Neuronal stem cell (in vitro differentiated cells): ENCODE measurements at regions not wholly inside any gene's neighbourhood (a gene's known extent, or its start where the extent isn't known, plus 50 kb on each side); places are given as distances from the start of the nearest gene placed in this dataset.

Source experiments
- DNase-seq: peaks from one replicate; pipeline ENCODE4 v3.0.0-alpha.2; 2013; ENCODE audit warnings: low spot score
- H2AFZ ChIP-seq: one replicate; pipeline ENCODE4 v1.6.1; 2013; ENCODE audit warnings: mild to moderate bottlenecking, low read length, inconsistent platforms
- H2AK5ac ChIP-seq: 2 replicates; pipeline ENCODE4 v1.6.1; 2013; ENCODE audit warnings: low read depth, mild to moderate bottlenecking, inconsistent platforms, low read length, moderate library complexity, mixed read lengths
- H2BK120ac ChIP-seq: 2 replicates; pipeline ENCODE4 v1.6.1; 2013; ENCODE audit warnings: low read depth, mild to moderate bottlenecking, inconsistent platforms, low read length, moderate library complexity, mixed read lengths
- H2BK12ac ChIP-seq: one replicate; pipeline ENCODE4 v1.6.1; 2013; ENCODE audit warnings: low read length, inconsistent platforms
- H2BK15ac ChIP-seq: 2 replicates; pipeline ENCODE4 v1.6.1; 2013; ENCODE audit warnings: mild to moderate bottlenecking, low read length, inconsistent platforms, mixed read lengths
- H2BK5ac ChIP-seq: one replicate; pipeline ENCODE4 v1.6.1; 2013; ENCODE audit warnings: inconsistent platforms, mild to moderate bottlenecking, low read length, moderate library complexity
- H3K14ac ChIP-seq: one replicate; pipeline ENCODE4 v1.6.1; 2013; ENCODE audit warnings: low read length, inconsistent platforms
- H3K18ac ChIP-seq: 2 replicates; pipeline ENCODE4 v1.6.1; 2013; ENCODE audit warnings: low read length, inconsistent platforms
- H3K23ac ChIP-seq: 2 replicates; pipeline ENCODE4 v1.6.1; 2013; ENCODE audit warnings: low read depth, mild to moderate bottlenecking, mixed read lengths, low read length, inconsistent platforms; ENCODE audit not compliant: poor library complexity
- H3K27ac ChIP-seq: replicated peaks from 3 replicates; pipeline ENCODE4 v1.5.1; 2013; ENCODE audit warnings: low read length, inconsistent platforms
- H3K27me3 ChIP-seq, 3 experiments: 2 replicates each; pipeline ENCODE4 v1.6.1; 2013; ENCODE audit warnings: low read length in 3 of 3, mild to moderate bottlenecking in 2 of 3, inconsistent platforms in 1 of 3, low read depth in 1 of 3, mixed read lengths in 1 of 3, moderate library complexity in 1 of 3; ENCODE audit not compliant: control insufficient read depth in 3 of 3, insufficient read depth in 3 of 3
- H3K36me3 ChIP-seq, 2 donors: replicated peaks in 1 of 2; 2 replicates each; pipeline ENCODE4 v1.6.1; 2013; ENCODE audit warnings: low read length in 2 of 2; ENCODE audit not compliant: control insufficient read depth in 2 of 2, insufficient read depth in 2 of 2
- H3K4ac ChIP-seq: 2 replicates; pipeline ENCODE4 v1.6.1; 2013; ENCODE audit warnings: inconsistent platforms, mild to moderate bottlenecking, low read length, moderate library complexity
- H3K4me1 ChIP-seq, 2 donors: 1 replicate in 1 of 2; 2 replicates in 1 of 2; pipeline ENCODE4 v1.6.1; 2013; ENCODE audit warnings: low read length in 2 of 2, low read depth in 1 of 2; ENCODE audit not compliant: control insufficient read depth in 2 of 2, insufficient read depth in 1 of 2
- H3K4me2 ChIP-seq: one replicate; pipeline ENCODE4 v1.6.1; 2013; ENCODE audit warnings: mild to moderate bottlenecking, low read length, inconsistent platforms; ENCODE audit not compliant: insufficient read depth, poor library complexity, severe bottlenecking
- H3K4me3 ChIP-seq, 2 donors: 2 replicates each; pipeline ENCODE4 v1.5.1; 2013; ENCODE audit warnings: low read length in 2 of 2, mild to moderate bottlenecking in 2 of 2, inconsistent platforms in 1 of 2, moderate library complexity in 1 of 2
- H3K79me1 ChIP-seq: one replicate; pipeline ENCODE4 v1.6.1; 2013; ENCODE audit warnings: low read depth, mild to moderate bottlenecking, inconsistent platforms, low read length, moderate library complexity
- H3K9ac ChIP-seq: one replicate; pipeline ENCODE4 v1.6.1; 2013; ENCODE audit warnings: mild to moderate bottlenecking, low read depth, low read length, inconsistent platforms; ENCODE audit not compliant: poor library complexity
- H3K9me3 ChIP-seq, 2 donors: replicated peaks in 1 of 2; 2 replicates each; pipeline versions ENCODE3 to v1.6.1; 2013; ENCODE audit warnings: low read length in 2 of 2, mild to moderate bottlenecking in 2 of 2, inconsistent platforms in 1 of 2, low read depth in 1 of 2, mixed read lengths in 1 of 2, moderate library complexity in 1 of 2; ENCODE audit not compliant: control insufficient read depth in 2 of 2, insufficient read depth in 1 of 2
- H4K8ac ChIP-seq: one replicate; pipeline ENCODE4 v1.6.1; 2013; ENCODE audit warnings: low read depth, mild to moderate bottlenecking, inconsistent platforms, low read length, moderate library complexity
- H4K91ac ChIP-seq: one replicate; pipeline ENCODE4 v1.6.1; 2013; ENCODE audit warnings: low read length, low read depth, mild to moderate bottlenecking, inconsistent platforms; ENCODE audit not compliant: poor library complexity
- WGBS, 2 donors: extraction: QIAGEN DNeasy Blood & Tissue Kit; methylation state at CpG; one replicate each; pipeline ENCODE4 v1.1.7; 2013; ENCODE audit warnings: missing lambda C conversion rate in 2 of 2, mixed read lengths in 1 of 2; ENCODE audit not compliant: insufficient read length in 2 of 2, insufficient replicate concordance in 1 of 2; ENCODE audit errors: extremely low coverage in 2 of 2; 5-methylcytosine and 5-hydroxymethylcytosine counted together

GRCh38 chrY:15973200-15973599 lies 1448.9 kb downstream of the NLGN4Y start:
- Histone ChIP-seq H3K9me3 (no peaks in the 10 kb centered on the region), H4K91ac (no peak overlapping the region), H4K8ac (no peak overlapping the region), H2BK5ac (no peak overlapping the region), H3K79me1 (no peaks in the 10 kb centered on the region), H2BK120ac (no peak overlapping the region), H3K4me3 (no peak overlapping the region), H2BK15ac (no peak overlapping the region), H2AFZ (no peak overlapping the region), H3K27me3 (no peaks in the 10 kb centered on the region), H3K4ac (no peak overlapping the region), H3K36me3 (no peaks in the 10 kb centered on the region), H2BK12ac (no peak overlapping the region), H3K18ac (no peak overlapping the region), H3K14ac (no peak overlapping the region), H2AK5ac (no peak overlapping the region), H3K9ac (no peak overlapping the region), H3K4me1 (no peaks in the 10 kb centered on the region), H3K23ac (no peak overlapping the region), H3K27ac (no peak overlapping the region), H3K4me2 (no peak overlapping the region)
- no peak for DNase-seq
- WGBS, 2 donors = no CpG with 5 or more reads among the region's 8 CpGs

GRCh38 chrY:15976771-15977170 lies 1452.4 kb downstream of the NLGN4Y start:
- Histone ChIP-seq H2AFZ (no peak overlapping the region), H2BK15ac (no peak overlapping the region), H3K14ac (no peak overlapping the region), H2BK120ac (no peak overlapping the region), H4K8ac (no peak overlapping the region), H3K36me3 (no peaks in the 10 kb centered on the region), H4K91ac (no peak overlapping the region), H3K4me3 (no peak overlapping the region), H3K9me3 (no peaks in the 10 kb centered on the region), H2AK5ac (no peak overlapping the region), H2BK12ac (no peak overlapping the region), H3K23ac (no peak overlapping the region), H3K79me1 (no peaks in the 10 kb centered on the region), H3K4ac (no peak overlapping the region), H3K4me2 (no peak overlapping the region), H3K9ac (no peak overlapping the region), H3K27ac (no peak overlapping the region), H3K18ac (no peak overlapping the region), H3K4me1 (no peaks in the 10 kb centered on the region), H2BK5ac (no peak overlapping the region), H3K27me3 (no peaks in the 10 kb centered on the region)
- no CpG with 5 or more reads among the region's 4 CpGs for WGBS, 2 donors
- no peak for DNase-seq

- DNase-seq = no peak
- no peak overlapping the region for H2BK5ac ChIP-seq
- no peak overlapping the region for H3K14ac ChIP-seq
- H3K18ac ChIP-seq = no peak overlapping the region
- H3K4me1 ChIP-seq = no peaks in the 10 kb centered on the region
- H3K4me3 ChIP-seq = no peak overlapping the region
- H2AK5ac ChIP-seq = no peak overlapping the region
- H3K4ac ChIP-seq = no peak overlapping the region
- H4K91ac ChIP-seq = no peak overlapping the region
- H3K9ac ChIP-seq = no peak overlapping the region
- H3K79me1 ChIP-seq = no peaks in the 10 kb centered on the region
- H3K9me3 ChIP-seq = no peaks in the 10 kb centered on the region
- WGBS, 2 donors = no CpG with 5 or more reads among the region's 3 CpGs
- H2AFZ ChIP-seq = no peak overlapping the region
- H2BK12ac ChIP-seq = no peak overlapping the region
- H4K8ac ChIP-seq = no peak overlapping the region
- no peaks in the 10 kb centered on the region for H3K27me3 ChIP-seq
- no peak overlapping the region for H3K27ac ChIP-seq
- H3K36me3 ChIP-seq = no peaks in the 10 kb centered on the region
- H2BK15ac ChIP-seq = no peak overlapping the region
- H2BK120ac ChIP-seq = no peak overlapping the region
- H3K23ac ChIP-seq = no peak overlapping the region
- no peak overlapping the region for H3K4me2 ChIP-seq
These were observed 1454.2 kb downstream of the NLGN4Y start for GRCh38 chrY:15978503-15978902.

GRCh38 chrY:15984651-15985398 lies 1460.5 kb downstream of the NLGN4Y start:
- Histone ChIP-seq H4K8ac (no peak overlapping the region), H3K36me3 (no peaks in the 10 kb centered on the region), H2BK12ac (no peak overlapping the region), H2BK5ac (no peak overlapping the region), H3K4me1 (no peaks in the 10 kb centered on the region), H2BK120ac (no peak overlapping the region), H3K23ac (no peak overlapping the region), H3K4me2 (no peak overlapping the region), H4K91ac (no peak overlapping the region), H2BK15ac (no peak overlapping the region), H3K4me3 (no peak overlapping the region), H3K9ac (no peak overlapping the region), H3K27ac (no peak overlapping the region), H3K14ac (no peak overlapping the region), H3K18ac (no peak overlapping the region), H2AK5ac (no peak overlapping the region), H2AFZ (no peak overlapping the region), H3K4ac (no peak overlapping the region), H3K79me1 (no peaks in the 10 kb centered on the region), H3K27me3 (no peaks in the 10 kb centered on the region), H3K9me3 (no peaks in the 10 kb centered on the region)
- no peak for DNase-seq
- WGBS, 2 donors = no CpG with 5 or more reads among the region's 2 CpGs
